Upper lobe of left lung (tissue), 4 donors: ENCODE measurements at regions not wholly inside any gene's neighbourhood (a gene's known extent, or its start where the extent isn't known, plus 50 kb on each side); places are given as distances from the start of the nearest gene placed in this dataset.

Source experiments
- EP300 ChIP-seq, 4 donors: sonication (generic); formaldehyde crosslinking; IDR thresholded peaks; one replicate each; pipeline ENCODE4 v1.5.1; 2017; ENCODE audit warnings: antibody characterized with exemption in 4 of 4, control low read depth in 2 of 4
- POLR2A ChIP-seq, 4 donors: fragments of 450-650 bp; IDR thresholded peaks; one replicate each; pipeline ENCODE4 v1.5.1; 2016 to 2017; ENCODE audit warnings: antibody characterized with exemption in 4 of 4, mild to moderate bottlenecking in 2 of 4
- POLR2AphosphoS5 ChIP-seq, 2 donors: sonication (generic); formaldehyde crosslinking; IDR thresholded peaks; one replicate each; pipeline ENCODE4 v1.5.1; 2017; ENCODE audit warnings: antibody characterized with exemption in 2 of 2
- TF ChIP-seq, protein P1 (sequence below), 6 experiments: fragments of 450-650 bp in 4 of 6; fragments of 200-600 bp in 2 of 6; sonication (generic) in 2 of 6; IDR thresholded peaks; one replicate each; pipeline ENCODE4 v1.5.1; 2016 to 2019; ENCODE audit warnings: antibody characterized with exemption in 6 of 6

- TF ChIP-seq, protein P1, sequence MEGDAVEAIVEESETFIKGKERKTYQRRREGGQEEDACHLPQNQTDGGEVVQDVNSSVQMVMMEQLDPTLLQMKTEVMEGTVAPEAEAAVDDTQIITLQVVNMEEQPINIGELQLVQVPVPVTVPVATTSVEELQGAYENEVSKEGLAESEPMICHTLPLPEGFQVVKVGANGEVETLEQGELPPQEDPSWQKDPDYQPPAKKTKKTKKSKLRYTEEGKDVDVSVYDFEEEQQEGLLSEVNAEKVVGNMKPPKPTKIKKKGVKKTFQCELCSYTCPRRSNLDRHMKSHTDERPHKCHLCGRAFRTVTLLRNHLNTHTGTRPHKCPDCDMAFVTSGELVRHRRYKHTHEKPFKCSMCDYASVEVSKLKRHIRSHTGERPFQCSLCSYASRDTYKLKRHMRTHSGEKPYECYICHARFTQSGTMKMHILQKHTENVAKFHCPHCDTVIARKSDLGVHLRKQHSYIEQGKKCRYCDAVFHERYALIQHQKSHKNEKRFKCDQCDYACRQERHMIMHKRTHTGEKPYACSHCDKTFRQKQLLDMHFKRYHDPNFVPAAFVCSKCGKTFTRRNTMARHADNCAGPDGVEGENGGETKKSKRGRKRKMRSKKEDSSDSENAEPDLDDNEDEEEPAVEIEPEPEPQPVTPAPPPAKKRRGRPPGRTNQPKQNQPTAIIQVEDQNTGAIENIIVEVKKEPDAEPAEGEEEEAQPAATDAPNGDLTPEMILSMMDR (IDR thresholded peaks at IDR 0.05), result no peak
- TF ChIP-seq POLR2A (IDR thresholded peaks at IDR 0.05), result no peak
- no peak for TF ChIP-seq EP300 (IDR thresholded peaks at IDR 0.05)
- no peak for TF ChIP-seq POLR2AphosphoS5 (IDR thresholded peaks at IDR 0.05)
Measured at GRCh38 chr1:72759486-72759885, 477.1 kb upstream of the NEGR1 start.
